Sigmoid colon (tissue), 6 donors: ENCODE measurements at regions not wholly inside any gene's neighbourhood (a gene's known extent, or its start where the extent isn't known, plus 50 kb on each side); places are given as distances from the start of the nearest gene placed in this dataset.
"Not testable (repeated sequence)": the region's sequence is repeated elsewhere in the genome, so short reads cannot be mapped to it uniquely, and the experiment has no call there.

ENCODE experiments used
- DNase-seq: peaks from one replicate; pipeline ENCODE4 v3.0.0-alpha.2; 2019
- H3K27ac ChIP-seq, 4 donors: fragments of 200-600 bp; sonication (generic); one replicate each; pipeline ENCODE4 v1.5.1; 2016 to 2019; ENCODE audit warnings: mild to moderate bottlenecking in 1 of 4
- H3K27me3 ChIP-seq, 3 donors: fragments of 200-600 bp; sonication (generic); one replicate each; pipeline ENCODE4 v1.5.1; 2019; ENCODE audit warnings: mild to moderate bottlenecking in 1 of 3
- H3K36me3 ChIP-seq, 4 donors: fragments of 200-600 bp; sonication (generic); one replicate each; pipeline ENCODE4 v1.5.1; 2016 to 2019
- H3K4me1 ChIP-seq, 4 donors: fragments of 200-600 bp; sonication (generic); one replicate each; pipeline ENCODE4 v1.5.1; 2017 to 2019
- H3K4me3 ChIP-seq, 4 donors: fragments of 200-600 bp; sonication (generic); one replicate each; pipeline ENCODE4 v1.5.1; 2017 to 2019; ENCODE audit warnings: mild to moderate bottlenecking in 2 of 4, moderate library complexity in 1 of 4
- H3K9me3 ChIP-seq, 4 donors: fragments of 200-600 bp in 3 of 4; sonication (generic) in 3 of 4; one replicate each; pipeline versions ENCODE4 v1.5.1 to v1.6.1; 2013 to 2019
- CTCF ChIP-seq, 4 experiments: fragments of 450-650 bp in 3 of 4; fragments of 200-600 bp in 1 of 4; IDR thresholded peaks; one replicate each; pipeline ENCODE4 v1.5.1; 2016 to 2019; ENCODE audit warnings: antibody characterized with exemption in 4 of 4, mild to moderate bottlenecking in 3 of 4, moderate library complexity in 2 of 4
- EP300 ChIP-seq, 4 donors: sonication (generic); formaldehyde crosslinking; IDR thresholded peaks; one replicate each; pipeline ENCODE4 v1.6.1; 2017; ENCODE audit warnings: antibody characterized with exemption in 4 of 4
- POLR2A ChIP-seq, 2 donors: fragments of 450-650 bp; IDR thresholded peaks; one replicate each; pipeline ENCODE4 v1.6.1; 2016; ENCODE audit warnings: antibody characterized with exemption in 2 of 2, mild to moderate bottlenecking in 2 of 2, moderate library complexity in 2 of 2
- POLR2AphosphoS5 ChIP-seq, 4 donors: sonication (generic); formaldehyde crosslinking; IDR thresholded peaks; one replicate each; pipeline ENCODE4 v1.6.1; 2017; ENCODE audit warnings: antibody characterized with exemption in 4 of 4
- WGBS, 2 donors: extraction: QIAGEN DNeasy Blood & Tissue Kit; methylation state at CpG; one replicate each; pipeline ENCODE4 v1.1.7; 2013; 5-methylcytosine and 5-hydroxymethylcytosine counted together
- intact Hi-C: fragments of 100-400 bp; cut with DNase I; formaldehyde crosslinking; loops from one replicate; pipeline ENCODE4 v1.15.1; 2023
- donor health status: healthy with polysubstance abuse.
- donor health status: healthy.

GRCh38 chr3:182420741-182421140 is 372.6 kb upstream of the ATP11B start:
- Histone ChIP-seq H3K27me3 (no peaks in the 10 kb centered on the region), H3K9me3 (no peaks in the 10 kb centered on the region), H3K27ac (no peak overlapping the region), H3K36me3 (no peaks in the 10 kb centered on the region), H3K4me1 (no peaks in the 10 kb centered on the region), H3K4me3 (no peak overlapping the region)
- no peak for TF ChIP-seq EP300 (IDR thresholded peaks at IDR 0.05)
- no peak for TF ChIP-seq CTCF (IDR thresholded peaks at IDR 0.05)
- no peak for TF ChIP-seq POLR2A (IDR thresholded peaks at IDR 0.05)
- TF ChIP-seq POLR2AphosphoS5 (IDR thresholded peaks at IDR 0.05) = no peak
- DNase-seq = no peak
- intact Hi-C loops = no loop called here

GRCh38 chr3:182424006-182424405 is 369.3 kb upstream of the ATP11B start:
- Histone ChIP-seq H3K9me3 (no peaks in the 10 kb centered on the region), H3K27ac (no peak overlapping the region), H3K4me3 (no peak overlapping the region), H3K27me3 (no peaks in the 10 kb centered on the region), H3K4me1 (no peaks in the 10 kb centered on the region), H3K36me3 (no peaks in the 10 kb centered on the region)
- intact Hi-C loops = no loop called here
- no peak for DNase-seq
- WGBS, 2 donors = 95 to 96% methylated on average over 3 of the region's 3 CpGs
- TF ChIP-seq POLR2AphosphoS5 (IDR thresholded peaks at IDR 0.05) = no peak
- no peak for TF ChIP-seq POLR2A (IDR thresholded peaks at IDR 0.05)
- no peak for TF ChIP-seq CTCF (IDR thresholded peaks at IDR 0.05)
- no peak for TF ChIP-seq EP300 (IDR thresholded peaks at IDR 0.05)

- H3K27ac ChIP-seq, H3K4me1 ChIP-seq, intact Hi-C loops, H3K36me3 ChIP-seq, H3K4me3 ChIP-seq, H3K27me3 ChIP-seq, H3K9me3 ChIP-seq, DNase-seq: not testable (repeated sequence)
- WGBS, 2 donors = 68 to 84% methylated on average over 30 of the region's 32 CpGs
Measured at GRCh38 chr3:182425926-182426718, 367.2 kb upstream of the ATP11B start.

- H3K36me3 ChIP-seq, H3K27me3 ChIP-seq, H3K4me1 ChIP-seq, H3K4me3 ChIP-seq, intact Hi-C loops, H3K9me3 ChIP-seq, DNase-seq, H3K27ac ChIP-seq: not testable (repeated sequence)
- 93 to 94% methylated on average over 6 of the region's 6 CpGs for WGBS, 2 donors
Measured at GRCh38 chr3:182431972-182432371, 361.3 kb upstream of the ATP11B start.

- intact Hi-C loops = no loop called here
- 74 to 75% methylated on average over 1 of the region's 1 CpG for WGBS, 2 donors
- Histone ChIP-seq H3K4me1 (no peaks in the 10 kb centered on the region), H3K9me3 (no peaks in the 10 kb centered on the region), H3K27ac (no peak overlapping the region), H3K4me3 (no peak overlapping the region), H3K36me3 (no peaks in the 10 kb centered on the region), H3K27me3 (no peaks in the 10 kb centered on the region)
- TF ChIP-seq CTCF (IDR thresholded peaks at IDR 0.05) (no peak), POLR2A (IDR thresholded peaks at IDR 0.05) (no peak), EP300 (IDR thresholded peaks at IDR 0.05) (no peak), POLR2AphosphoS5 (IDR thresholded peaks at IDR 0.05) (no peak)
- no peak for DNase-seq
Measured at GRCh38 chr3:182435860-182436259, 357.4 kb upstream of the ATP11B start.

GRCh38 chr3:182436547-182436946 is 356.8 kb upstream of the ATP11B start:
- Histone ChIP-seq H3K4me3 (no peak overlapping the region), H3K27me3 (no peaks in the 10 kb centered on the region), H3K4me1 (no peaks in the 10 kb centered on the region), H3K27ac (no peak overlapping the region), H3K9me3 (no peaks in the 10 kb centered on the region), H3K36me3 (no peaks in the 10 kb centered on the region)
- no peak for DNase-seq
- intact Hi-C loops = no loop called here
- TF ChIP-seq EP300 (IDR thresholded peaks at IDR 0.05) = no peak
- TF ChIP-seq POLR2A (IDR thresholded peaks at IDR 0.05) = no peak
- no peak for TF ChIP-seq CTCF (IDR thresholded peaks at IDR 0.05)
- no peak for TF ChIP-seq POLR2AphosphoS5 (IDR thresholded peaks at IDR 0.05)
- WGBS, 2 donors = 84 to 85% methylated on average over 6 of the region's 6 CpGs
